BLaER1 (cell line): ENCODE measurements at regions not wholly inside any gene's neighbourhood (a gene's known extent, or its start where the extent isn't known, plus 50 kb on each side); places are given as distances from the start of the nearest gene placed in this dataset.

Experiments used
- H3K27ac ChIP-seq: shearing (Covaris generic); formaldehyde crosslinking; 2 replicates; pipeline ENCODE4 v1.8.1; 2022
- H3K27me3 ChIP-seq: shearing (Covaris generic); formaldehyde crosslinking; 2 replicates; pipeline ENCODE4 v1.8.1; 2022
- H3K36me3 ChIP-seq: shearing (Covaris generic); formaldehyde crosslinking; 2 replicates; pipeline ENCODE4 v1.8.1; 2022
- H3K4me1 ChIP-seq: shearing (Covaris generic); formaldehyde crosslinking; 2 replicates; pipeline ENCODE4 v1.8.1; 2022
- H3K4me2 ChIP-seq: shearing (Covaris generic); formaldehyde crosslinking; 2 replicates; pipeline ENCODE4 v1.8.1; 2022
- H3K4me3 ChIP-seq: shearing (Covaris generic); formaldehyde crosslinking; 2 replicates; pipeline ENCODE4 v1.8.1; 2022
- H3K9ac ChIP-seq: shearing (Covaris generic); formaldehyde crosslinking; 2 replicates; pipeline ENCODE4 v1.8.1; 2022
- H3K9me3 ChIP-seq: shearing (Covaris generic); formaldehyde crosslinking; 2 replicates; pipeline ENCODE4 v1.8.1; 2022
- H4K20me1 ChIP-seq: shearing (Covaris generic); formaldehyde crosslinking; 2 replicates; pipeline ENCODE4 v1.8.1; 2022
- Cebpa-rat ChIP-seq: shearing (Covaris generic); IDR thresholded peaks from 2 replicates; pipeline ENCODE4 v1.8.1; 2022

DNA sequence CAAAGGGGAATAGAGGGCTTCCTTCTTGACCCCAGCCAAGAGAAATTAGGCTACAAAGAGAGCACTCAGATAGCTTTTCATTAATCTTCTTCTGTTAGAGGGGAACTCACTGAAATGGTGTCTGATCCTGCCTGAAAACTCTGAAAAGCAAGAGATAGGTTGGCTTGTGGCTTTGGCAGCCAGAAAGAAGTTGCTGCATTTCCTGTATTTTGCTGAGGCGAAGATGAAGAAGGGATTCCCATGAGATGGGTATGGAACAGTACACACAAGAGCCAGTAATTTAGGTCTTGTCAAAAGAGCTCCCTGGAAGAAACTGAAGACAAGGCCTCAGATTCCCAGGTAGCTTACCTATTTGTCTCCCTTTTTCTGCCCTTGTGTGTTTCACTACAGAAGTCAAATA, 120.9 kb upstream of the TARS1 start:
- no peaks in the 10 kb centered on the region for H3K36me3 ChIP-seq
- no peaks in the 10 kb centered on the region for H3K9me3 ChIP-seq
- peaks cover 44% of the 10 kb centered on the region for H3K4me1 ChIP-seq
- no peaks in the 10 kb centered on the region for H3K27me3 ChIP-seq
- no peak overlapping the region for H3K4me3 ChIP-seq
- peak overlapping the region; percentile 66 for H3K27ac ChIP-seq
- H3K4me2 ChIP-seq, result peak overlapping the region; percentile 72
- no peaks in the 10 kb centered on the region for H4K20me1 ChIP-seq
- TF ChIP-seq Cebpa-rat, result no peak
- H3K9ac ChIP-seq, result peak overlapping the region; percentile 47; the same call in 1 of the 2 replicates

DNA sequence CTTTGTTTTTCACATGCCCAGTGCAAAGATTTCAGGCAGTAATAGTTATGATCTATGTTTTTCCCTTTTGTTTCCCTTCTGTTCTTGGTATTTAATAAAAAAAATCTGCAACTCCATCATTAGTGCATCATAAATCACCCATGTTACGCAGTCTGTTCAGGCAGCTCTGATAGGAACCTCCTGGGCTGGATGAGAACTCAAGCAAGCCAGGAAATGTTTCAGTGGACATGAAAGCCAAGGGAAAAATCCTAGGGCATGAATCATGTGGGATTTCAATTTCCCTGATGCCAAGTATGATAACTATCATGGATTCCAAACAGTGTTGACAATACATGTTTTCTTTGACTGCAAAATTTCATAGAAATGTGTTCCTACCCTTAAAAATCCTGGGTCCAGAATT, 119.7 kb upstream of the TARS1 start:
- Histone ChIP-seq H3K9me3 (no peaks in the 10 kb centered on the region), H3K4me2 (peak overlapping the region; percentile 72), H3K27me3 (no peaks in the 10 kb centered on the region), H3K4me3 (no peak overlapping the region), H3K4me1 (peaks cover 44% of the 10 kb centered on the region), H3K27ac (peak overlapping the region; percentile 66; the same call in 1 of the 2 replicates), H3K9ac (no peak overlapping the region), H3K36me3 (no peaks in the 10 kb centered on the region), H4K20me1 (no peaks in the 10 kb centered on the region)
- no peak for TF ChIP-seq Cebpa-rat

DNA sequence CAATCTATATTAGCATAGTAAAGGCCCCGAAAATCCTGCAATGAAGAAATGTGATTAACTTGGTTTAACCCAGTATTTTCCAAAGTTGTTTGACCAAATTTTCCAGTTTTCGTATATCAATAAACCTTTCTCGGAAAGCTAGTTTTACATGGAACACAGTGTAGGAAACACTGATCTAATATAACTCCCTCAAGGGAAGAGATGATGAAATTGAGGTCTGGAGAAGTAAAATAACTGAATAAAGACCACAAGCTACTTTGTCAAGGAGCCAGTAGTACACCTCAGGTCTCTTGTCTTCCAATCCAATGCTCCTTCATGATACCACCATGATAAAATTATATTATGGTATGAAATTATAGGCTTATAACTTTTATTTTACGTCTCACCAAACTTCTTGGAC, 118.1 kb upstream of the TARS1 start:
- H3K9me3 ChIP-seq, result no peaks in the 10 kb centered on the region; the same call in 1 of the 2 replicates
- no peak overlapping the region for H3K4me3 ChIP-seq
- no peak overlapping the region for H3K4me2 ChIP-seq
- H3K9ac ChIP-seq, result no peak overlapping the region
- H3K4me1 ChIP-seq, result peaks cover 39% of the 10 kb centered on the region
- no peaks in the 10 kb centered on the region for H3K27me3 ChIP-seq
- no peak overlapping the region for H3K27ac ChIP-seq
- no peak for TF ChIP-seq Cebpa-rat
- no peaks in the 10 kb centered on the region for H3K36me3 ChIP-seq
- H4K20me1 ChIP-seq, result no peaks in the 10 kb centered on the region

DNA sequence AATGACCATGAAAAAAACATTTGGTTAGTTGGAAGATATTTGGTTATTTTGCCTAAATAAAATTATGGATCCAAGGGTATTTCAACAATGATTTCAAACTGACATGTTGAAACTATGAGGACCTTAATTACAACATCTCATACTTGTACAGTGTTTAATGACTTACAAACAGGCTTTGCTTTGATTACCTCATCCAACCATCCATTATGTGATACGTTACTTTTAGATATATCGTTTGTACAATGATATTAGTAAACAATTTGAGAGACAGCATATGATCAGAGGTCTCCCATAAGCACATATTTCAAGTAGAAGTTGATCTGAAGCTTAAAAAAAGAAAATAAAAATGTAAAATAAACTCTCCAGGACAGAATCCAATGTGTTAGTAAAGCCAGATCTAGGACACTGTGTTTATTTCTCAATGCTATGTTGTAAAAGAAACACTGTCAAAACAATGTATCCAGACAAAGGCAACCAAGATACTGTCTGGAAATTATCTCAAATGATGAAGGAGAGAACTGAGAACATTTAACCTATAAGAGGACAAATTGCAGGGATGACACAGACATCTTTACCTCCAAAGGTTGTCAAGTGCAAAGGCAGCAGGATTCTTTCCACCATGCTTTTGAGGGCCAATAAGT, 116.0 kb upstream of the TARS1 start:
- H3K4me1 ChIP-seq, result peaks cover 18% of the 10 kb centered on the region
- no peaks in the 10 kb centered on the region for H3K36me3 ChIP-seq
- H4K20me1 ChIP-seq, result no peaks in the 10 kb centered on the region
- no peaks in the 10 kb centered on the region; the same call in 1 of the 2 replicates for H3K9me3 ChIP-seq
- no peaks in the 10 kb centered on the region for H3K27me3 ChIP-seq
- H3K27ac ChIP-seq, result no peak overlapping the region
- no peak overlapping the region for H3K4me2 ChIP-seq
- H3K4me3 ChIP-seq, result no peak overlapping the region
- TF ChIP-seq Cebpa-rat, result no peak
- no peak overlapping the region for H3K9ac ChIP-seq

DNA sequence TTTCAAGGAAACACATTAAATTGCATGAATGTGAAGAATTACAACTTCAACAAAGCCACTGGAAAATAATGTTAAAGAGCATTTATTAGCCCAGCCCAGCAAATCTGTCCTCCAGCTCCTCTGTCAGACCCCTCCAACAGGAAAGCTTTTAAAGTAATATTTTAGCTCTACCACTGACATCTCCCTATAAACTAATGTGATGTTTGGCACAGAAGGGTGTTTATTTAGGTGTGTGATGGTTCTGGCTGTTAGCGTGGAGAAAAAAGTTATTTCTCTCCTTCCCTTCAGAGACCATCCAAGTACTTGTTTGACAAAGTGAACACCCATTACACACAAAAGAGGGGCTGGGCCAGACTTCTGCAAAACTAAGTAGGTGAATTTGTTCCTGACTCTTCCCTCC, 111.9 kb upstream of the TARS1 start:
- no peak overlapping the region for H3K9ac ChIP-seq
- H3K4me2 ChIP-seq, result no peak overlapping the region
- H3K36me3 ChIP-seq, result no peaks in the 10 kb centered on the region
- no peaks in the 10 kb centered on the region for H3K4me1 ChIP-seq
- H3K9me3 ChIP-seq, result no peaks in the 10 kb centered on the region; the same call in 1 of the 2 replicates
- no peak overlapping the region for H3K27ac ChIP-seq
- TF ChIP-seq Cebpa-rat, result no peak
- no peaks in the 10 kb centered on the region for H4K20me1 ChIP-seq
- H3K27me3 ChIP-seq, result no peaks in the 10 kb centered on the region
- no peak overlapping the region for H3K4me3 ChIP-seq

DNA sequence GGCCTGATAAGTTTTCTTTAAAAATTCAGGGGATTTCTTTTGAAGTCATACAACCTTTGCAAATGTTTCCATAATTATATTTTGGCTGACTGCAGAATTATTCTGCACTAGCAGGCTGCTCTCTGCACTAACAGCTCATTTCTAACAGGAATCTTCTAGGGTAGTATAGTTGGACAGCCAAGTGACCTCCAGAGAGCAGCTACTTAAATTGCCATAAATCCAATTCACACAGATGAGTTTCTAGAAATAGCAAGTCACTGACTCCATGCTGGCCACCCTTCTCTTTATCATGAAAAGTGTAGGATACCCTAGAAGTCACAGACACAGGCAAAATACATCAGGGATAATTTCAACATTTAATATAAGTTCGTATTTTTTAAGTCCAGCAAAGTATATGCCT, 110.9 kb upstream of the TARS1 start:
- Histone ChIP-seq H3K27ac (no peak overlapping the region), H3K36me3 (no peaks in the 10 kb centered on the region), H3K4me3 (no peak overlapping the region), H3K9ac (no peak overlapping the region), H4K20me1 (no peaks in the 10 kb centered on the region), H3K27me3 (no peaks in the 10 kb centered on the region), H3K4me1 (no peaks in the 10 kb centered on the region), H3K4me2 (no peak overlapping the region), H3K9me3 (no peaks in the 10 kb centered on the region; the same call in 1 of the 2 replicates)
- no peak for TF ChIP-seq Cebpa-rat

DNA sequence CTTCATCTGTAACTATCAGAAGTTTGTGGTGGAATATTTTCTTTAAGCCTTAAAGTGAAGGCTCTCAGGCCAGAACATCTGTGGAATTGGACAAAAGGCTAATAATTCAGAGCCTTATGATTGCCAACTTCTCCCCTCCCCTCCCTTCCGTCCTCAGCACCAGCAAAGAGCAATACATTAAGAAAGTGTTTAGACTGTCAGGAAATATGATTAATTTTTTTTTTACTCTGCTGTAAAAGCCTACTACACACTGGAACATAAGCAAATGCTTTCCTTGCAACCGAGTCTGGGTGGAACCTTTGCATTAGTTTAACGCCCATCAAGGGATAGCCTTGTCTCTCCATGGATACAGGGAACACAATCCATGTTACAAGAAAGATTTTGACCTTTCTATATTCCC, 110.3 kb upstream of the TARS1 start:
- H3K4me1 ChIP-seq, result no peaks in the 10 kb centered on the region
- no peaks in the 10 kb centered on the region for H4K20me1 ChIP-seq
- H3K9ac ChIP-seq, result no peak overlapping the region
- no peaks in the 10 kb centered on the region for H3K27me3 ChIP-seq
- no peak overlapping the region for H3K4me3 ChIP-seq
- H3K36me3 ChIP-seq, result no peaks in the 10 kb centered on the region
- H3K27ac ChIP-seq, result no peak overlapping the region
- H3K4me2 ChIP-seq, result no peak overlapping the region
- H3K9me3 ChIP-seq, result no peaks in the 10 kb centered on the region; the same call in 1 of the 2 replicates
- no peak for TF ChIP-seq Cebpa-rat

DNA sequence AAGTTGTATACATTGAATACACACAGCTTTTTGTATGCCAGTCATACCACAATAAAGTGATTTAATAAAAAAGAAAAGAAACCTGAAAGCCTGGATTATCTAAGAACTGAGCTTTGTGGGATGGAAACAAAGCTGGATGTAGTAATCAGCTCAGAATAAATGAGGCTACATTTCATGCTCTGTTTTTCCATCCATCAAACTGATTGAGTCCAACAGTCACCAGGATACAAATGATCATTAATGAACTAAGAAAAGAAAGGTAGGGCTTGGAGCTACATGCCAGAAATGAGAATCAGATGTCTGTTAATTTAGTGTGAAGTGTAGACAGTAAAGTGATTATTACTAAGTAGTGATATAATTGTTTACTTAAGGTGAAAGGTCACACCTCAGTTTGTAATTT, 109.8 kb upstream of the TARS1 start:
- Histone ChIP-seq H3K9me3 (no peaks in the 10 kb centered on the region; the same call in 1 of the 2 replicates), H3K36me3 (no peaks in the 10 kb centered on the region), H3K27ac (no peak overlapping the region), H3K27me3 (no peaks in the 10 kb centered on the region), H3K9ac (no peak overlapping the region), H3K4me1 (no peaks in the 10 kb centered on the region), H4K20me1 (no peaks in the 10 kb centered on the region), H3K4me3 (no peak overlapping the region), H3K4me2 (no peak overlapping the region)
- no peak for TF ChIP-seq Cebpa-rat

DNA sequence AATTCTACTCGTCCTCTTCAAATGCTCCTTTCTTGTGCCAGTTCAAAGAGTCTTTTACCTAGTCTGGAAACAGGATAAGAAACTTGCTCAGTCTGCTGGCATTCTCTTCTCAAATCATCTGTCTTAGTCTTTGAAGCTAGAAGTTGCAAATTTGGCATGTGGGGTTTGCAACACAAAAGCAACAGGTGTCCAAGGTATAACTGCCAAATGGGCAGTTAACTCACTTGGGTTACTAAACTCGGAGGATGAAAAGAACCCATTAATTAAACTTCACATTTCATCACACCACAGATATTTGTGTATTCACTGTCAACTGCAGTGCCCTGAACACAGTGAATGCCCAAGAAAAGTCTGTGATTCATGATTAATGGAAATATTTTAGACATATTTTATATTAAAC, 108.0 kb upstream of the TARS1 start:
- Histone ChIP-seq H3K4me1 (no peaks in the 10 kb centered on the region), H4K20me1 (no peaks in the 10 kb centered on the region), H3K27ac (no peak overlapping the region), H3K4me3 (no peak overlapping the region), H3K4me2 (no peak overlapping the region), H3K27me3 (no peaks in the 10 kb centered on the region), H3K36me3 (no peaks in the 10 kb centered on the region), H3K9ac (no peak overlapping the region), H3K9me3 (no peaks in the 10 kb centered on the region)
- TF ChIP-seq Cebpa-rat, result no peak

DNA sequence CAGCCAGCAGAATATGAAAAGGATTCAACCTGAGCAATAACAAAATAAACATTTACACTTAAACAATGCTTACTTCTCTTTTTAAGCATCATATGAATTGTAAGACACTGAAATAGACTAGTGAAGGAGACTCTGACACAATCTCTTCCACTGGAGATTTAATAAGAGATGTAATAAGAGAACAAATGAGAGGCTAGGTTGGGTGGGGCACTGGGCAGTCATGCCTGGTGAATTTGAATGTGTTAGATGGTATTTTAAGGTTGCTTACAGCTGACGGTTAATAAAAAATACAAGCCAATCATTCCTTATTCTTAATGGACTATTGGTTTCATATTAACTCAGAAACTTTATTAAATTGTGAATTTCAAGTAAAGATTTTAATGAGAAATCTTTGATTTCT, 105.9 kb upstream of the TARS1 start:
- Histone ChIP-seq H4K20me1 (no peaks in the 10 kb centered on the region), H3K9ac (no peak overlapping the region), H3K27ac (no peak overlapping the region), H3K36me3 (no peaks in the 10 kb centered on the region), H3K27me3 (no peaks in the 10 kb centered on the region), H3K4me3 (no peak overlapping the region), H3K4me1 (no peaks in the 10 kb centered on the region), H3K9me3 (no peaks in the 10 kb centered on the region), H3K4me2 (no peak overlapping the region)
- no peak for TF ChIP-seq Cebpa-rat
